Hepatocyte (in vitro differentiated cells): ENCODE measurements at regions not wholly inside any gene's neighbourhood (a gene's known extent, or its start where the extent isn't known, plus 50 kb on each side); places are given as distances from the start of the nearest gene placed in this dataset.

Source experiments
- DNase-seq: peaks from one replicate; pipeline ENCODE4 v3.0.0-alpha.2; 2016; ENCODE audit warnings: low spot score
- H2AFZ ChIP-seq: fragments of 200-600 bp; sonication (generic); 2 replicates; pipeline ENCODE4 v1.6.0; 2016; ENCODE audit warnings: antibody characterized with exemption, mild to moderate bottlenecking
- H3K27ac ChIP-seq: fragments of 200-600 bp; sonication (generic); 2 replicates; pipeline ENCODE4 v1.5.1; 2016; ENCODE audit warnings: mild to moderate bottlenecking
- H3K27me3 ChIP-seq: fragments of 200-600 bp; sonication (generic); 2 replicates; pipeline ENCODE4 v1.6.1; 2016
- H3K36me3 ChIP-seq: fragments of 200-600 bp; sonication (generic); replicated peaks from 2 replicates; pipeline ENCODE4 v1.5.1; 2016; ENCODE audit warnings: low read depth; ENCODE audit not compliant: insufficient read depth
- H3K4me1 ChIP-seq: fragments of 200-600 bp; sonication (generic); 2 replicates; pipeline ENCODE4 v1.5.1; 2016; ENCODE audit warnings: mild to moderate bottlenecking, moderate library complexity; ENCODE audit not compliant: insufficient read depth
- H3K4me2 ChIP-seq: fragments of 200-600 bp; sonication (generic); 2 replicates; pipeline ENCODE4 v1.6.0; 2016
- H3K4me3 ChIP-seq: fragments of 200-600 bp; sonication (generic); 2 replicates; pipeline ENCODE4 v1.5.1; 2016; ENCODE audit warnings: mild to moderate bottlenecking
- H3K79me2 ChIP-seq: fragments of 200-600 bp; sonication (generic); 2 replicates; pipeline ENCODE4 v1.6.0; 2017; ENCODE audit warnings: mild to moderate bottlenecking
- H3K9me2 ChIP-seq: fragments of 200-600 bp; sonication (generic); replicated peaks from 2 replicates; pipeline ENCODE4 v1.6.0; 2017; ENCODE audit warnings: mild to moderate bottlenecking; ENCODE audit not compliant: insufficient read depth
- H3K9me3 ChIP-seq: fragments of 200-600 bp; sonication (generic); 2 replicates; pipeline ENCODE4 v1.5.1; 2016; ENCODE audit warnings: low read depth, mild to moderate bottlenecking
- H4K20me1 ChIP-seq: fragments of 200-600 bp; sonication (generic); 2 replicates; pipeline ENCODE4 v1.6.0; 2016; ENCODE audit warnings: mild to moderate bottlenecking; ENCODE audit not compliant: insufficient read depth, poor library complexity, severe bottlenecking
- CTCF ChIP-seq: fragments of 200-600 bp; sonication (generic); IDR thresholded peaks from 2 replicates; pipeline ENCODE4 v1.5.1; 2016; ENCODE audit warnings: antibody characterized with exemption, mild to moderate bottlenecking; ENCODE audit not compliant: poor library complexity
- EZH2 ChIP-seq: fragments of 200-600 bp; sonication (generic); IDR thresholded peaks from 2 replicates; pipeline ENCODE4 v1.6.1; 2016; ENCODE audit warnings: antibody characterized with exemption, mild to moderate bottlenecking, borderline replicate concordance
- EZH2phosphoT487 ChIP-seq: fragments of 200-600 bp; sonication (generic); IDR thresholded peaks from one replicate; pipeline ENCODE4 v1.6.1; 2018; ENCODE audit warnings: antibody characterized with exemption, mild to moderate bottlenecking, low read depth, moderate library complexity; ENCODE audit not compliant: unreplicated experiment, severe bottlenecking
- WGBS: methylation state at CpG from one replicate; pipeline ENCODE4 v1.1.6; 2016; ENCODE audit warnings: low lambda C conversion rate; ENCODE audit errors: missing lambda C conversion rate; 5-methylcytosine and 5-hydroxymethylcytosine counted together

GRCh38 chr9:25225938-25226760 lies 452.1 kb downstream of the TUSC1 start:
- TF ChIP-seq EZH2 (no peak), CTCF (no peak), EZH2phosphoT487 (no peak)
- WGBS: 97% methylated on average over 20 of the region's 20 CpGs
- no peak overlapping the region for H2AFZ ChIP-seq

GRCh38 chr9:25224996-25225395 lies 453.2 kb downstream of the TUSC1 start:
- 83% methylated on average over 2 of the region's 2 CpGs for WGBS
- Histone ChIP-seq H3K79me2 (no peaks in the 10 kb centered on the region), H3K4me3 (no peak overlapping the region), H3K27ac (no peak overlapping the region), H3K9me3 (no peaks in the 10 kb centered on the region), H4K20me1 (no peaks in the 10 kb centered on the region), H3K4me1 (no peaks in the 10 kb centered on the region), H3K9me2 (no peaks in the 10 kb centered on the region), H3K27me3 (no peaks in the 10 kb centered on the region), H3K4me2 (no peak overlapping the region), H2AFZ (no peak overlapping the region), H3K36me3 (no peaks in the 10 kb centered on the region)
- TF ChIP-seq CTCF (no peak), EZH2phosphoT487 (no peak), EZH2 (no peak)
- DNase-seq: no peak

More at GRCh38 chr9:25225938-25226760, 452.1 kb downstream of the TUSC1 start:
- Histone ChIP-seq H3K9me2 (no peaks in the 10 kb centered on the region), H3K4me1 (no peaks in the 10 kb centered on the region), H4K20me1 (no peaks in the 10 kb centered on the region), H3K36me3 (no peaks in the 10 kb centered on the region), H3K27ac (no peak overlapping the region), H3K4me2 (no peak overlapping the region), H3K79me2 (no peaks in the 10 kb centered on the region), H3K27me3 (no peaks in the 10 kb centered on the region), H3K9me3 (no peaks in the 10 kb centered on the region), H3K4me3 (no peak overlapping the region)
- no peak for DNase-seq

GRCh38 chr9:25224309-25224708 lies 453.9 kb downstream of the TUSC1 start:
- Histone ChIP-seq H3K9me2 (no peaks in the 10 kb centered on the region), H2AFZ (no peak overlapping the region), H3K27ac (no peak overlapping the region), H3K4me2 (no peak overlapping the region), H3K4me1 (no peaks in the 10 kb centered on the region), H4K20me1 (no peaks in the 10 kb centered on the region), H3K4me3 (no peak overlapping the region), H3K36me3 (no peaks in the 10 kb centered on the region), H3K9me3 (no peaks in the 10 kb centered on the region), H3K79me2 (no peaks in the 10 kb centered on the region), H3K27me3 (no peaks in the 10 kb centered on the region)
- 92% methylated on average over 2 of the region's 2 CpGs for WGBS
- no peak for TF ChIP-seq EZH2phosphoT487
- no peak for TF ChIP-seq CTCF
- TF ChIP-seq EZH2: no peak
- DNase-seq: no peak
